ENCODE measurements at regions not wholly inside any gene's neighbourhood (a gene's known extent, or its start where the extent isn't known, plus 50 kb on each side); places are given as distances from the start of the nearest gene placed in this dataset.

DNA sequence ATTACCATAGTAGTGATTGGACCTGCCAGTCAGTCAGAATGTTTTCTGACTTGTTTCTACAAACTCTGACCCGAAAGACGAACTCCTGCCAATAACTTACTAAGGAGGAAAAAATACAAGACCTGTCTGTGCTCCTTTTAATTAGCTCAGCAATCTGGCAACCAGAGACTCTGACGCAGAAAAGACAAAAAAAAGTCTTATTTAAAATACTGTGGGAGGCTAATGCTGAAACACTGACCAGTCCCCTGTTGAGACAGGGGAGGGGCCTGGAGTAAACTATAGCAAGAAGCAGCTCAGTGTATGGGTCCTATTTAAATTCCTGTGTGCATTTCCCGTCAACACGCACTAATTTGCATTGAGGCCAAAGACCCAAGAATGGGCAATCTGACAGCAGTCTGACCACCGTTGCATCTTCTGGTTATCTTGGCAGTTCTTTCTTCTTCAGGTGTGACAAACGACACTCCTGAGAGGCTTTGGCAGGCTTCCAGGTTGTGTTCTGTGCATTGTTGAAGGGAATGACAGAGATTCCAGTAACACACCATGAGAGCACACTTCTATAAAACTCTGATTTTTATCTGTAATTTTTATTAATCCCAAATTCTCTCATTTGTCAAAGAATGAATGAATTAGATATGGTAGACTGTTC, 1114.3 kb downstream of the IGSF11 start:
- TF ChIP-seq EP300 (IDR thresholded peaks at IDR 0.05; ENCODE audit: low read depth), result no peak
- TF ChIP-seq POLR2A (IDR thresholded peaks at IDR 0.05), result no peak
- no peak for TF ChIP-seq POLR2AphosphoS5 (IDR thresholded peaks at IDR 0.05)
- TF ChIP-seq, protein P1, sequence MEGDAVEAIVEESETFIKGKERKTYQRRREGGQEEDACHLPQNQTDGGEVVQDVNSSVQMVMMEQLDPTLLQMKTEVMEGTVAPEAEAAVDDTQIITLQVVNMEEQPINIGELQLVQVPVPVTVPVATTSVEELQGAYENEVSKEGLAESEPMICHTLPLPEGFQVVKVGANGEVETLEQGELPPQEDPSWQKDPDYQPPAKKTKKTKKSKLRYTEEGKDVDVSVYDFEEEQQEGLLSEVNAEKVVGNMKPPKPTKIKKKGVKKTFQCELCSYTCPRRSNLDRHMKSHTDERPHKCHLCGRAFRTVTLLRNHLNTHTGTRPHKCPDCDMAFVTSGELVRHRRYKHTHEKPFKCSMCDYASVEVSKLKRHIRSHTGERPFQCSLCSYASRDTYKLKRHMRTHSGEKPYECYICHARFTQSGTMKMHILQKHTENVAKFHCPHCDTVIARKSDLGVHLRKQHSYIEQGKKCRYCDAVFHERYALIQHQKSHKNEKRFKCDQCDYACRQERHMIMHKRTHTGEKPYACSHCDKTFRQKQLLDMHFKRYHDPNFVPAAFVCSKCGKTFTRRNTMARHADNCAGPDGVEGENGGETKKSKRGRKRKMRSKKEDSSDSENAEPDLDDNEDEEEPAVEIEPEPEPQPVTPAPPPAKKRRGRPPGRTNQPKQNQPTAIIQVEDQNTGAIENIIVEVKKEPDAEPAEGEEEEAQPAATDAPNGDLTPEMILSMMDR (IDR thresholded peaks at IDR 0.05), result no peak

All from transverse colon (tissue), 4 donors.